NCI-H524 (cell line): ENCODE measurements at regions not wholly inside any gene's neighbourhood (a gene's known extent, or its start where the extent isn't known, plus 50 kb on each side); places are given as distances from the start of the nearest gene placed in this dataset.
A peak's percentile ranks its signal among the peaks of the same experiment; 100 is the strongest.

Experiments
- DNase-seq, 2 experiments: peaks; one replicate each; lab custom pipeline; 2025; lab: John Stamatoyannopoulos, UW

DNA sequence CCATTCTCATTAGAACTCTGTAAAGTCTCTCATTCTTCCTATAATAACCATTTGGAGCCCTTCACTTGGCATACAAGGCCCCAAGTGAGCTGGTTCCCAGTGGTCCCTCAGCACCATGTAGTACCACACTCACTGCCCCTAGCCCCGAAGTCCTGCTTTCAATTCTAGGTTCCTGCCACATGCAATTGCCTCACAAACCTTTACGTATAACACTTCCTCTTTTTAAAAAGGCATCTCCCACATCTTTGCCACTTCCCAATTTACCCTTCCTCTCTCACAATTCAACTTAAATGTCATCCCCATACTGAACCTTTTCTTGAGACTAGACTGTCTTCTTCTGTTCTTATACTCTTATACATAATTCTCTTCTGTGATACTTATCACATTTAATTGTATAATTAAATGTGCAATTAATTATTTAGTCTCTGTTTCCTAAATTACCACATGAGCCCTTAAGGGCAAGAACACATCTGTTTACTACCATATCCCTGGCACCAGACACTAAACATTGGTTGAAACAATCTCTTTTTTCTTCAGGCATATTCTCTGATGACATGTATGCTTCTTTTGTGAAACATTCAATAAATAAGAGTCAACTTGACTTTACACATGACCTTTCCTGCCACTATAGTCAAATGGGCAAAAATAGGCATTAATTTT lies 304.0 kb downstream of the SPRY2 start:
- no peak for DNase-seq

DNA sequence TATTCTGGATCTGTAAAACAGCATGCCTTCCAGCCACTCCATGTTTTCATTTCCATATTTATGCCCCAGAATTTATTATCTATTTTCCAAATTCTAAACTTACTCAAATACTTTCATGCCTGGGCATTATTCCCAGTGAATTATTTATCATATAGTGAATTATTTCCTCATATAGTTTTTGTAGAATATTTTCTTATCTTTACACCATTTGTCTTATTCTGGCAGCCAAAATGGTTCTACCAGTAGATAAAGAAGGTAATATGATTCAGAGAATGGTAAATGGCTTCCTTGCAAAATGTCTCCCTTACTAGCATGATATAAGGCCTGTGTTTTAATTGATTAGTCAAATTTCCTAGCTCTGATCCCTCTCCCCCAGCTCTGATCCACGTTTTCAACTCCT lies 305.8 kb downstream of the SPRY2 start:
- DNase-seq: no peak

DNA sequence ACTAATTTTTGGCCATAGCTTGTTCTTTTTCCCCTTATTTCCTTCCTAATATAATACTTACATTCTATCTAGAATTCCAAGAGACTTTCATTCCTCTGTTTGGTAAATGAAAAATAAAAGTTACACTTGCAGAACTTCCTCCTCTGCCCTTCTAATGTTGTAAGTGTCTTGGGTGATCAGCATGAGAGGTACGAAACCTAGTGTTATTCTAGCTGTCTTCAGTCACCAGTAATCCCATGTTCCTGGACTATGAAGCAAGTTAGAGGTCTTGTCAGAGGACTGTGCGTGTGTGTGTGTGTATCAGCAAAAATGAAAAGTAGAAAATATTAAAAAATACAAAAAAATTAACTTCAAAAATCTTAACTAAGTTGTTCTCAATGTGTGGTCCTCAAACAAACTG lies 307.0 kb downstream of the SPRY2 start:
- DNase-seq: no peak

DNA sequence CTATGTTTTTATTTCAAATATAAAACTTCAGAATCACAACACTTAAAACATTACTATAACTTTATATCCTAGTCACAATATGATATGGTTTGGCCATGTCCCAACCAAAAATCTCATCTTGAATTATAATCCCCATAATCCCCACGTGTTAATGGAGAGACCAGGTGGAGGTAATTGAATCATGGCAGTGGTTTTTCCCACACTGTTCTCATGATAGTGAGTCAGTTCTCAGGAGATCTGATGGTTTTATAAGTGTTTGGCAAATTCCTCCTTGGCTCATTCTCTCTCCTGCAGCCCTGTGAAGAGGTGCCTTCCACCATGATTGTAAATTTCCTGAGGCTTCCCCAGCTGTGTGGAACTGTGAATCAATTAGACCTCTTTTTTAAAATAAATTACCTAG lies 307.6 kb downstream of the SPRY2 start:
- DNase-seq: peak in 1 of 2 experiments; percentile 48

- peak in 1 of 2 experiments; percentile 2 for DNase-seq
These were observed 310.4 kb downstream of the SPRY2 start for GRCh38 chr13:80030491-80030890.

GRCh38 chr13:80029170-80029569 lies 311.8 kb downstream of the SPRY2 start:
- DNase-seq: peak in 1 of 2 experiments; percentile 8

- peak in 1 of 2 experiments; percentile 26 for DNase-seq
These were observed 318.8 kb downstream of the SPRY2 start for GRCh38 chr13:80022146-80022545.

DNA sequence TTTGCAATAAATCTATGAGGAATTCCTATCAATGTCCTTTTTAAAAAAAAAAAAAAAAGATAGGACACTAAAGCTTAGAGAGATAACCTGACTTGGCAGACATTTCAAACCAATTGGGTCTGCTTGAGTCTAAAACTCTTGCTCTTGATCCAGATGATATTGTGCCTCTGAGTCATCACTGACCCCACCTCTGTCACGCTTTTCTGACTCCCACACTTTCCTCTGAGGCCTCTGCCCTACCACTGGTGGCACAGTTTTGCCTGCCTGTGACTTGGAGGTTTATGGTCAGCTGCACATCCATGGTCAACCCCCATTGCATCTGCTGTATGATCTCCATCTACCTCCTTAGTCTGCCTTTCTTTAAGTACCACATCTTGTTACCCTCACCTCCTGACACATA lies 328.7 kb downstream of the SPRY2 start:
- no peak for DNase-seq

DNA sequence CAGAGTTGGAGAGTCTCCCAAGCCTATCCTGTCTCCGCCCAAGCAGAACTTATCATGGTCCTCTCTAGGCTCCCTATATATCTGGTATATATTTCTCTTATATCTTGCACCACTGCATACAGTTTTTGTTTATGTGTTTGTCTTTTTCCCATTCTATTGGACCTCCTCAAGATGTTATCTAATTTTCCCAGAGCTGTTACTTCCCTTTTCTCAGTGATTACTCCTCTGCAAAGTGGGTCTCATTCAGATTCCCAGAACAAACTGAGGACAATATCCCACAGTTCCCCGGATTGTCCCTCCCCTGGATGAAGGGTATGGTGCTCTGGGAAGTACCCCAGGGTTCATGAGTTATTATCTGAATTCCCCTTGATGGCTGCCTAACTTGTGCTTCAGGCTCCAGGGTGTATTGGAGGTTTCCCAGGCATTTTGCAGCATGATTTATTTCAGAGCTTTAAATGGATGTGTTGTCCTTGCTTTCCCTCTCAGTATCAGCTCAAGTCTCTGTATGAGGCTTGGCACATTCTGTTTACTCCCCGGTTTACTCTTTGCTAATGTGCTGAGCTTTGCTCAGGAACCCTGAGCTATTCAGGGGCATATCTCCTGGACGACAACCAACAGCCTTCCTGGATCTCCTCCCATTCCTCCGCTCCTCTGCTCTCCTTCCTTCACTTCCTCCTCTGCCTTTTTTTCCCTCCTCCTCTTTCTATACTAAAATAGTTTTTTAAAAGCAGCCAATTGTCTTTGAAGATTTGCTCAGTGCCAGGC lies 329.3 kb downstream of the SPRY2 start:
- no peak for DNase-seq

DNA sequence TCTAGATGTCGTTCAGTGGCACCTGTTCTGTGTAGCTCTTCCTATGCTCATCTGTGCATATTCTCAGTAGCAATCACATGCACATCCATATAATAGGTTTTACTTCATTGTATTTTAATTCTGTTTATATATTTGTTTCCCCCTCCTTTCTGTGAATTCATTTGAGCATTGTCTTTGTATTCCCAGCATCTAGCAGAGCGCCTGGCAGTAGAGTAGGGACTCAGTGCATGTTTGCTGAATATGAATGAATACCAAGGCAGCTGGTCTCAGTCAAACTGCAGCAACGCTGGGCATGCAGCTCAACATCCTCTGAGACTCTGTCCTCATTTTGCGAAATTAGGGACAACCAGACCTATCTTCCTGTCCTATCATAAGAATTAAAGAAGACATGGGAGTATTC lies 330.1 kb downstream of the SPRY2 start:
- no peak for DNase-seq

GRCh38 chr13:80010286-80010831 lies 330.6 kb downstream of the SPRY2 start:
- no peak for DNase-seq

DNA sequence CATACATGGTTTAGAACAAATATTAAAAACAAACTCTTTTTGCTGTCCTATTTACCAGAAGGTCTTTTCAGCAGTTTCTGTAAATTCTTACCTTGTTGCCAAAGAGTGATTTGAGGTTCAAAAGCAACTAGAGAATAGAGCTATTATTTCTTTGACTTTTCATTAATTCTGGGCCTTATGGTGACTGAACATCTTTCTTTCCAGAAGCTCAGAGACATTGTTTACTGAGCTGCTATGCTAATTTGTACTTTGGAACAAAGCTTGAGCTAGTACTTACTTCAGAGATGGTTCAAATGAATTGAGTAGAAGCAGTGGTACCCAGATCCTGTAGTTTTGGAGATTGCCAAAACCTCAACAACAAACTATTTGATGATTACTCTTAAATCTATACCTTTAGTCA lies 331.2 kb downstream of the SPRY2 start:
- no peak for DNase-seq

DNA sequence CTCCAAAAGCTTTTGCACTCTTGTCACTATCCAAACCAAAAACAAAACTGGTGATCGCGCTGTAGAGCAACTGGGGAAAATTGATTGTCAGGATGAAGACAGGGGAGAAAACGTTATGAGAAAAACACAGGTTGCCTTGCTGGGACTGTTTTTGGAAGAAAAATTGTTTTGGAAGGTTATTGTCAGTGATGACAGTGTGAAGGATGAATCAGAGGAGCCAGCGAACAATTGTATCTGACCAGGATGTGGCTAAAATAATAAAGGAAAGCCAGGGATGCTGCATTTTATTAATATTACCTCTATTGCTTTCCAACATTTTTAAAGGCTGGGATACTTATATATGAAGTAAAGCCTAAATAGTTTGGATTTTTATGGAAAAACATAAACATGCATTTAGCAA lies 334.0 kb downstream of the SPRY2 start:
- no peak for DNase-seq

DNA sequence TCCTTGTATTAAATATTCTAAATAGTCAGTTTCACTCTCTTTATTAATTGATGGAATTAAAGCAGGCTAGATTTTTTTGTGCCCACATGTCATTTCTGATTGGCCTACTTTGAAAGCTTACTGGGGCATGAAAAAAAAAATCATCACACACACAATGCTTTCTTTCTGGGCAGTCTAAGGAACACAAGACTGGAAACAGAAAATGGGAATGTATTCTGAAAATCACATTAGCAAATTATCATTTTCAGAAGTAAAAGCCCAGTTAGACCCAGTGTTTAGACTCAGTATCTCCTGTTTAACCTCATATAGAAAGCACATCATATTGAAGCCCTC lies 339.4 kb downstream of the SPRY2 start:
- DNase-seq: no peak

DNA sequence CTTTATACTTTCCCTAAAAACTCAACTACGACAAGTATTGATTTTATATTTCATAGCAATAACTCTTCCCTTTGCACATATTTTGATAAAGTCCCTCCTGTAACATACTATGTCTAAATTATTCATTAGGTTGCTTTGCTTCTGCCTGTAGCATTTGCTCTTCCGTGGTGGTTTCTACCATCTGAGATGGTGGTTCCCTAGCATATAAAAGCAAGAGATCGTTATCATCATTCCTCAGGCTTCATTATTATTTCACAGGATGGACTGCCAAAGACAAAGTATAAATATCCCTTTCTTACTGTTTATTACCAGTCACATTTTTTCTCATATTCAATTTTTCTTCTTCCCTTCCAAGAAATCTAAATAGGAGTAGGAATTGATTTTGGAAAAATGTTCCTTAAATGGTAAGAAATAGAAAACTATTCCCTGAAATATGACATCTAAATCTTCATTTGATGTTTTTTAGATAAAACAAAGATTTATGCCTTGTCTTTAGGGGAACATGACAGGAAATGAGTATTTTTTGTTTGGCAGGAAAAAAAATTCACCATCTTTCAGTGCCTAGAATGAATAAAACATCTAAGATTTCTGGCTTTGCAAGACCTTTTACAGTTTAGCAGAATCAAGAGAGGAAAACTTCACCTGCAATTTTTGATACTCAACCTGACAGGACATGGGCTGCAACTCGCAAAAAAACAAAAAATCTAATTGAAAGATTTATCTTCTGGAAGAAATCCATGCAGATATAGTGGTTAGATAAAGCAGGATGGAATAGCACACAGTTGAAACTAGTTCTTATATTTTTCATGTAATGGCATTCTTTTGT lies 340.0 kb downstream of the SPRY2 start:
- no peak for DNase-seq

GRCh38 chr13:79999601-80000000 lies 341.3 kb downstream of the SPRY2 start:
- DNase-seq: no peak

DNA sequence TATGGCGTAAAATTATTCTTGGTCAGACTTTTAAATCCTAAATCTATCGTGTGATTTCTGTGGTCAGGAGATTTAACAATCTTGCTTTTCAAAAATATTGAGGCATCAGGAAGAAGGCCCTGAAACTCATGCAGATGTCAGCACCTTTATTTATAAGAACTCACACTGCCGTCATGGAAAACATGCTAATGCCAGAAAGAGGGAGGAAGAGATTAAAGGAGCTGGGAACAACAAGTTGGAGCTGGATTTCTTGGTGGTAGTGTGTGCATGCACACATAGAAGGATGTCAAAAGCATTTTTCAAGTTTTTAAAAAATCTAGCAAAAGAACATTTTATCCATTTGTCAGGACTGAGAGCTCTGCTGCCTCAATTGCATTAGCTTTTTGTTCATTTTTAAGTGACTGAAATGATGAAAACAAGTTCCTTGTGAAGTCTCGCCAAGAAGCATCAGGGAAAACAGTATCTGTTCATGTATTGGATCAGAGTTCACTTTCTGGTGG lies 342.5 kb downstream of the SPRY2 start:
- no peak for DNase-seq

GRCh38 chr13:79997244-79997643 lies 343.7 kb downstream of the SPRY2 start:
- no peak for DNase-seq

DNA sequence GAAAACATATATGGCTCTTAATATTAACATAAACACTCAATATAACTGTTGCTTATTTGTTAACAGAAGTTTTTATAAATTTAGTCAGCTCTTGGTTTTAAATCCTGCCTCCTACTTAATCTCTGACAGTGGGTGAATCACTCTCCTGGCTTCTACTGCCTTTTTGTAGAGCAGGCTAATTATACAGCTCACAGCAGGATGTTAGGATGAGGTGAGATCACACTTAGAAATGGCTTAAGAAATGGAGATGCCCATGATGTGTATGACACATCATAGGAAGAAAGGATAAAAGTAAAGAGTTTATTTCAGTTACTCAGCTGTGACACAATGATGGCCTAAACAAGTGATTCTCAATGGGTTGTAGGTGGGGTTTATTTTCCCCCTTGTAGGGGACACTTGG lies 345.6 kb downstream of the SPRY2 start:
- no peak for DNase-seq

DNA sequence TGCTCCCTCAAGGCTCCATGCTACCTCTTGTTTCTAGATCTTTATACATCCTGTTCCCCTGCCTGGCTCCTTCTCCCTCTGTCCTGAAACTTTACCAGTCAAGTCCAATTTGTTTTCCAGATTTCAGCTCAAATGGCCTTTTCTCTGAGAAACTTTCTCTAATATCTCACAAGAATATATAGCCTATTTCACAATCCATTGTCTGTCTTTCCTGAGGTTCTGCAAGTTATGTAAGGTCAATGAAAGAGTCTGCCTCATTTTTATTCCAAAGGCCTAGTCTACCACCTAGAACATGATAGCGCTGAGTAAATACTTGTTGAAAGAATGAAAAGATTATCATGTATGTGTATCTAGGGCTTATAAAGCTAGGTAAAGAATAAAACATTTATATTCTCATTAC lies 348.8 kb downstream of the SPRY2 start:
- DNase-seq: no peak

DNA sequence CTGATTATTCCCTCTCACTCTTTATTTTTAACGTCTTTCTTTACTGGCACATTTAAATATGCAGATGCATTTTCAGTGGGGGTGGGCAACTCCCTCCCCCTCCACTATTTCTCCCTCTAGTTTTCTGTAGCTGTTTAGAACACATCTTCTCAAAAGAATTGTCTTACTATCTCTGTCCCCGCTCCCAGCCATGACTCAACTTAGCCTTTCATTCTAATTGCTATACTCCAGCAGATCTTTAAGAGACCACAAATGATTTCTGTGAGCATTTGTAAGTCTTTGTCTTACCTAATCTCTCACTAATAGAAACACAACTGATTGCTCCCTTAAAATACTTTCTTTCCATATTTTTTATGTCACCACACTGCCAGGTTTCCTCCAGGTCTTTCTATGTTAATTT lies 350.9 kb downstream of the SPRY2 start:
- no peak for DNase-seq

- no peak for DNase-seq
These were observed 351.7 kb downstream of the SPRY2 start for GRCh38 chr13:79989217-79989661.
